Activated T-cell treated with anti-CD3 and anti-CD28 coated beads for 1 hour (primary cell): ENCODE measurements at regions not wholly inside any gene's neighbourhood (a gene's known extent, or its start where the extent isn't known, plus 50 kb on each side); places are given as distances from the start of the nearest gene placed in this dataset.

Source experiments
- DNase-seq: peaks from one replicate; pipeline ENCODE4 v3.0.0-alpha.2; 2020; ENCODE audit warnings: low read depth

- DNase-seq: no peak
Observed at GRCh38 chr2:146226077-146226476, 1618.8 kb upstream of the ACVR2A start.

- no peak for DNase-seq
Observed at GRCh38 chr2:146221826-146222225, 1623.0 kb upstream of the ACVR2A start.

GRCh38 chr2:146220957-146221356 is 1623.9 kb upstream of the ACVR2A start:
- no peak for DNase-seq

- no peak for DNase-seq
Observed at GRCh38 chr2:146214394-146214929, 1630.4 kb upstream of the ACVR2A start.

GRCh38 chr2:146213674-146214073 is 1631.2 kb upstream of the ACVR2A start:
- no peak for DNase-seq

GRCh38 chr2:146212602-146213001 is 1632.2 kb upstream of the ACVR2A start:
- no peak for DNase-seq

- DNase-seq: no peak
Observed at GRCh38 chr2:146209842-146210275, 1635.0 kb upstream of the ACVR2A start.

GRCh38 chr2:146207901-146208300 is 1636.9 kb upstream of the ACVR2A start:
- no peak for DNase-seq

- no peak for DNase-seq
Observed at GRCh38 chr2:146207417-146207816, 1637.4 kb upstream of the ACVR2A start.

GRCh38 chr2:146203064-146203624 is 1641.7 kb upstream of the ACVR2A start:
- DNase-seq: no peak

- DNase-seq: no peak
Observed at GRCh38 chr2:146193619-146194018, 1651.2 kb upstream of the ACVR2A start.

- DNase-seq: no peak
Observed at GRCh38 chr2:146189541-146189940, 1655.3 kb upstream of the ACVR2A start.

- no peak for DNase-seq
Observed at GRCh38 chr2:146173934-146174333, 1654.0 kb upstream of the ZEB2 start.

- DNase-seq: no peak
Observed at GRCh38 chr2:146161256-146161882, 1641.5 kb upstream of the ZEB2 start.

- DNase-seq: no peak
Observed at GRCh38 chr2:146158072-146158674, 1638.3 kb upstream of the ZEB2 start.

GRCh38 chr2:146147448-146148012 is 1627.6 kb upstream of the ZEB2 start:
- no peak for DNase-seq

- no peak for DNase-seq
Observed at GRCh38 chr2:146143971-146144370, 1624.1 kb upstream of the ZEB2 start.

GRCh38 chr2:146138820-146139219 is 1618.9 kb upstream of the ZEB2 start:
- no peak for DNase-seq

- no peak for DNase-seq
Observed at GRCh38 chr2:146135245-146135644, 1615.3 kb upstream of the ZEB2 start.

GRCh38 chr2:146131785-146132184 is 1611.9 kb upstream of the ZEB2 start:
- no peak for DNase-seq

GRCh38 chr2:146131048-146131447 is 1611.1 kb upstream of the ZEB2 start:
- no peak for DNase-seq

GRCh38 chr2:146130290-146130689 is 1610.4 kb upstream of the ZEB2 start:
- no peak for DNase-seq

- DNase-seq: no peak
Observed at GRCh38 chr2:146129231-146129630, 1609.3 kb upstream of the ZEB2 start.
